Esophagus mucosa (tissue), 1 donor: ENCODE measurements at regions not wholly inside any gene's neighbourhood (a gene's known extent, or its start where the extent isn't known, plus 50 kb on each side); places are given as distances from the start of the nearest gene placed in this dataset.
"Not testable (repeated sequence)": the region's sequence is repeated elsewhere in the genome, so short reads cannot be mapped to it uniquely, and the experiment has no call there.

Experiments used
- ATAC-seq: fragments of 200-7000 bp; cut with Tn5 transposase; one replicate; pipeline ENCODE4 v1.9.1; 2020
- donor health status: DM: yes; HTN: yes; CAD: no.

DNA sequence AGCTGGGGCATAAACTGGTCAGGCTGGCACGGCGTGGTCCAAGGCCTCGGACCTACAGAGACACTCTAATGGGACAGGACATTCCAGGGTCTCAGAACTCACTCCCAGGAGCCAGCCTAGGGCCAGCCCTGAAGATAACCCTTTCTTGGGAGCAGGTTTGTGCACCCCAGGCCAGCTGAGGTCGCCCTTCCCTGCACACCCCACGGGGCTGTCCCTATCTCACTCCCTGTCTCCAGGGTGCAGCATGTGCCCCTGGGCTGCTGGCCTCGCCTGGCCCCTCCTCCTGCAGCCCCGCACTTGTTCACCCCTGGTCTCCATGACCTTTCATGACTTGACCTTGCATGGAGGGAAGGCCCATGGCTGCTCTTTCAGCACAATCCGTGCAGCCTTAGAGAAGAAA, 1321.8 kb downstream of the BRD1 start:
- no peak for ATAC-seq

DNA sequence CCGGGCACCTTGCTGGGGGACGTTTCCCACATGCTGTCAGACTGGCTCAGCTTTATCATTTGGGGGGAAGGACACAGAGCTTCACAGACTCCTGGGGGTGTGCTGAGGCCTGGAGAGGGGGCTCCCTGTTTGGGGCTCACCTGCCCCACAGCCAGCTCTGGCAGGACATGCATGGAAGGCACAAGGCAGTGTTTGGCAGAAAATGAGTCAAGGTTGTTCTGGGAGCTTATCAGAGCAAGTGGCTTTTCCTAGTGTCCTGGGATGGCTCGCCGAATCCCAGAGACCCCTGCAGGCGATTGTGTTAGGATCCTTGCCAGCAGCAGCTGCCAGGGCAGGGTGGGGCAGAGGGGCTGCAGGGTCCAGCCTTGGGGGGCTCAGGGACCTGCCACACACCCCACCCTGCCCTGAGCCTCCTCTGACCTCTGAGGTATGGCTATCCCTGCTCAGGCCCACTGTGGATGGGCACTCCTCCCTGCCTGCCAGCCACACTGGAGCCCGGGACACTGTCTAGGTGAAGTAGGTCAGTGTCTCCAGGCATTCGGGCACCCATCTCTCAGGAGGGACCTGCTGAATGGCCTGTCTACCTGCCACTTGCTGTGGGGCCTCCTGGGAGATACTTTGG, 1323.0 kb downstream of the BRD1 start:
- no peak for ATAC-seq

DNA sequence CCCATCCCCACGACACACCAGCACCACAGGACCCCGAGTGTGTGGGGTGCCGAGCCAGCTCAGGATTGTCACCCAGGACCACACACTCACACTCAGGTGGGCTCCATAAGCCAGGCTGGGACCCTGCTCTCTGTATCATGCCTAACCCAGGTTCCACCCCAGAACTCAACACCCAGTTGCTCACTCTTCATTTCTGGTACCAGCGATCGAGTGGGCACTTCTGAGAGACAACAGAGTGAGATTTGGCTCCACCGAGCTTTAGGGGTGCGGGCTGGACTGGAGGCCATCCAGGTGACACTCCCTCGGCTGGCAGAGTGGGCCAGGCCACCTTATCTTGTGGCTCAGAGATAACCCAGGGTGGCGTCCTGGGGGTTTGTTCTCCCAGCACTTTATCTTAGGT, 1323.8 kb downstream of the BRD1 start:
- no peak for ATAC-seq

DNA sequence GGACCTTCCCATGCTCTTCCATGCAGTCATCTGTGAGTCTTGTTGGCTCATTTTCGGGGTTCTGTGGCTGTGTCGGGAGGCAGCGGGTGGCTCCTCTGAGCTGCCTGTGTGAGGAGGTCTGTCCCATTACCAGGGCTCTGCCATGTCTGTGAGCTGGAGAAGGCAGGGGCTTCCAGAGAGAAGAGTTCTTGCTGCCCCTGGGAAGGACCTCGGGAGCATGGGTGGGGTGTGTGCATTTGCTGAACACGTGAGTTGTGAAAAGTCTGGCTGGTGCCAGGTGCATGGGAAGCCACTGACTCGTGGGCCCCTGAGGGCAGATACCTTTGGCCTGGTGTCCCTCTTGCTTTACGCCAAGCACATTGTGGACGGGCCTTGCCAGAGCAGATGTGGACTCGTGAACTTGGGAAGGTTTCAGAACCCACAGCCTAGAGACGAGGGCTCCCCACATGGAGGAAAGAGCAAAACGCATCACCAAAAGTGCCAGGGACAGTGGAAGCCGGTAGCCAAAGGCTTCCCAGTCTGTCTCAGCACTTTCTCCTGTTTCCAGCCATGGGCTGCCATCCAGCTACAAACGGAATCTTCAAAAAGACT, 1324.5 kb downstream of the BRD1 start:
- no peak for ATAC-seq

DNA sequence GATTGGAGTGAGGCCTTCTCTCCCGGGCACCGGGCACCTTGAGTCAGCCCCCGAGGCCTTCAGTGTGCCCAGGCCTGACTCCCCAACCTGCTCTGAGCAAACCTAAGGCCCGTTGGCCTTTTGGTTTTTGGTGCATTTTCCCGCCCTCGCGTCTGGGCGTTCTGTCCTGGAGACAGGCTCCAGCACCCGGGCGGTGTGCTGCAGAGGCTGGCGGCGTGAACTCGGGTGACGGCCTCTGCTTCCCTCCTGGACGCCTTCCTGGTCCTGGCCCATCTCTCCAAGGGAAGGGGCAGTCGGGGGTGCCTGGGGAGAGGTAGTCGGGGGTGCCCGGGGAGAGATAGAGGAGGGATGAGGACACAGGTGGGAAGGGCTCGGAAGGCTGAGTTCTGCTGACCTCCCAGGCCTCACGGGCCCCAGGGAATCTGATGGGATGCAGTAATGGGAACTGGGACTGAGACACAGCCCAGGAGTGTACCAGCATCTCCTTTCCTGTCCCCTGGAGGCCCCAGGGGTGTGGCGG, 1326.4 kb downstream of the BRD1 start:
- ATAC-seq, result no peak

DNA sequence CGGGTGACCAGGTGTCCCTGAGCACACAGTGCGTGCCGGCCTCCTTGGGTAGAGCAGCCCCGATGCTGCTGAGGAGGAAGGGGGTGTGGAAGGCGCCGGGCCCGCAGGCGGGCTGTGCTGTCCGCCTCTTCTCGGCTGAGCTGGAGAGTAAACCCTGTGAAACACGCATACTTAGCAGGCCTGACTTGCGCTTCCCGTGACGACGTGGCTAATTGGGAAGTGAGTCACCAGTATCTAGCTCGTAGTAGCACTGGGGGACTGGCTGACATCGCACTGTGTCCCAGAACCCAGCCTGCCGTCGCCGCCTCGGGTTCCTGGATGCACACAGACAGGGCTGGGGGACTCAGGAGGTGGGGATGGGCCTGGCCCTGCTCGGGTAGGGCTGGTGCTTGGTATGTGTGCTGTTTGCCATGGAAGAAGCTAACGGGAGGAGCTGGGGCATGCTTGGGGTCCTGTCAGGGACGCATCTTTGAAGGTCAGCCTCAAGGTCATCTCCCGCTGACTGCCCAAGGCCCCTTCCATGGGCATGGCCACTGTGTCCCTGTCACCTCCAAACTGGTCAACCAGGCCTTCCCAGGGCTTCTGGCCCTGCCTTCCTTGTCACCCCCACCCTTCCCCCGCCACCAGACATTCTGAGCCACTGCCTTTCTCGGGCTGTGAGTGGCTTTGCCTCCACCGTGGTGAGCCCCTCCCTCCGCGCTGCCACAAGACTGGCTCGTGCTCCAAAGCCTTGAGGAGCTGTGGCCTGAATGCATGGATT, 1327.0 kb downstream of the BRD1 start:
- no peak for ATAC-seq

DNA sequence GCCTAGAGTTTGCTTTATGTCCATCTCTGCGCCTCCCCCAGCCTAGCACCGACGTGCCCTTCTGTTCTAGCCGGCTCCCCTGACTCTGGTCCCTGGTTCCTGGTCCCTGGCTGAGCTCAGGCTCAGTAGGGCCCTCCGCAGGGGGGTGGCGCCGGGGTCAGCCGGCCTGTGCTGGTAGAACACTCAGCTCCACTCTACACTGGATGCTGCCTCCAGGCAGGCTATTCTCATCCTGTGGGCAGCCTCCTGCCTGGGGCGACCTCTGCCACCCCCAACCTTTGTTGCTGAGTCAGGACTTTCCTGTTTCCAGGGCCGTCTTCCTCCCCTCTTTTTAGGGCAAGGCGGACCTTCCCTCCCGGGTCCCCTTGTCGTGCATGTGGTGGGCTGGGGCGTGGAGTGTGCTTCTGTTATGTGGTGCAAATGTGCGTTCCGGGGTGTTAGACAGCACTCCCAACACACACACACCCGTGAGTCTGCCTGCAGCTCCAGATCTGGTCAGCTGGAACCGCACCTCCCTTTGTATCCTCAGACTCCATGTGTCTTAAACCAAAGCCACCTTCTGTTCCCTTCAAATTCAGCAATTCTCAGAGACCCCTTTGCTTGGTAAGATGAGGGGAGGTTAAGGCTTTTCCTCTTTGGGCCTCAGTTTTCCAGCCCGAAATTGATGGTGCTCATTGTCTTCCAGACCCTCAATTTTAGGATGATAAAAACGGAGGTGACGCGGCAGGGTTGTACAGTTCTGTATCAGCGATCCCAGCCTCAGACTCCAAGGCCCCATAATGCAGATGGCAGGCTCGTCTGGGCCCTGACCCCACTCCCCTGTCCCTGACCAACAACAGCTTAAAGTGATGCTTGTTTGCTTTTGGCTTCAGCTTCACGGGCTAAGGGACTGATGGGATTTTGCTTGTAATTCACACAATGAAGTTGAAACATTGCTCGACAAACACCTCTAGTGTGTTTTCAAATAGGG, 1327.9 kb downstream of the BRD1 start:
- no peak for ATAC-seq

DNA sequence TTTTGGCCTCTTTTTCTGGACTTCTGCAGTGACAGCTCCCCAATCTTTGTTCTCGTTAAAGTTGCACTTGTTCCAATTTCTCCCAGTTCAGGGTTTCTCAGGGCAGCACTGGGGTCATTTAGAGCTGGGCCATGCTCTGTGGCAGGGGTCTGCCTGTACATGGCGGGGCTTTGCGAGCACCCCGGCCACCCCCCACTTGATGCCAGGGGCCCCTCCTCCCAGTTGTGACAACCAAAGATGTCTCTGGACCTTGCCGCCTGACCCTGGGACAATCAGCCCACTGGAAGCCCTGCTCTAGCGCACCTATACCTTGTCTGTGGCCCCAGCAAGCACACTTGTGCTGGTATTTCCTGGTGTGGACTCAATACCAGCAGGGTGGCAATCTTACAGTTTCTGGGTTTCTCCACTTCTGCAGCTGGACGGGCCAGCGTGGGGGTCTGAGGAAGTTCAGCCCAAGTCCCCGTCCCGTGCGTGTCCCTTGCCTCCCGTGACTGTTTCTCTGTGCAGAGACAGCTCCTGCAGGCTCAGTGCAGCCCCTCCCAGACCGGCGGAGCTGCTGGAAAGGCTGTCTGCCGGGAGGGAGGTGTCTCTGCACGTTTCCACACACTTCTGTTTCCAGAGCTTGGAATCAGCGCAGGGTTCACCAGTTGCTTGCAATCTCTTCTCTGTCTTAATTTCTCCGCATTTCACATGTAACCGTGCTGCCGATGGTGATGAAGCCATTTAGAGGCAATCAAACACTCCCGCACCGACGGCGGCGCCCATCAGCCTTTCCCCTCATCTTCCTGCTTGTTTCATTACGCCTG, 1328.9 kb downstream of the BRD1 start:
- ATAC-seq, result no peak

DNA sequence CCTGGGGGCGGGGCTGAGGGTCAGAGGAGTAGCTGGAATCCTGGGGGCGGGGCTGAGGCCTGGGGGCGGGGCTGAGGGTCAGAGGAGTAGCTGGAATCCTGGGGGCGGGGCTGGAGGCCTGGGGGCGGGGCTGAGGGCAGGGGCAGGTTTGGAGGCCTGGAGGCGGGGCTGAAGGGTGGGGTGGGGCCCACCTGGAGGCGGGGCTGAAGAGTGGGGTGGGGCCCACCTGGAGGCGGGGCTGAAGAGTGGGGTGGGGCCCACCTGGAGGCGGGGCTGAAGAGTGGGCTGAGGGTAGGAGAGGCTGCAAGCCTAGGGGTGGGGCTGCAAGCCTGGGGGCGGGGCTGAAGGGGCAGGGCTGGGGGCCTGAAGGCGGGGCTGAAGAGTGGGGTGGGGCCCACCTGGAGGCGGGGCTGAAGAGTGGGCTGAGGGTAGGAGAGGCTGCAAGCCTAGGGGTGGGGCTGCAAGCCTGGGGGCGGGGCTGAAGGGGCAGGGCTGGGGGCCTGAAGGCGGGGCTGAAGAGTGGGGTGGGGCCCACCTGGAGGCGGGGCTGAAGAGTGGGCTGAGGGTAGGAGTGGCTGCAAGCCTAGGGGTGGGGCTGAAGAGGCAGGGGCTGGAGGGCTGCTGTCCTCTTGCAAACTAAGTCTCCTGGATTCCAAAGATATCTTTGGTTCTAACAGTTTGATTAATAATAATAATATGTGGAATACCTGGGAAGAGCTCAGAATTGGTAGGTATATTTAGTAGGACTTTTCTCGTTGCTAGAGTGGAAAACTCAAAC, 1329.7 kb downstream of the BRD1 start:
- ATAC-seq, result not testable (repeated sequence)

DNA sequence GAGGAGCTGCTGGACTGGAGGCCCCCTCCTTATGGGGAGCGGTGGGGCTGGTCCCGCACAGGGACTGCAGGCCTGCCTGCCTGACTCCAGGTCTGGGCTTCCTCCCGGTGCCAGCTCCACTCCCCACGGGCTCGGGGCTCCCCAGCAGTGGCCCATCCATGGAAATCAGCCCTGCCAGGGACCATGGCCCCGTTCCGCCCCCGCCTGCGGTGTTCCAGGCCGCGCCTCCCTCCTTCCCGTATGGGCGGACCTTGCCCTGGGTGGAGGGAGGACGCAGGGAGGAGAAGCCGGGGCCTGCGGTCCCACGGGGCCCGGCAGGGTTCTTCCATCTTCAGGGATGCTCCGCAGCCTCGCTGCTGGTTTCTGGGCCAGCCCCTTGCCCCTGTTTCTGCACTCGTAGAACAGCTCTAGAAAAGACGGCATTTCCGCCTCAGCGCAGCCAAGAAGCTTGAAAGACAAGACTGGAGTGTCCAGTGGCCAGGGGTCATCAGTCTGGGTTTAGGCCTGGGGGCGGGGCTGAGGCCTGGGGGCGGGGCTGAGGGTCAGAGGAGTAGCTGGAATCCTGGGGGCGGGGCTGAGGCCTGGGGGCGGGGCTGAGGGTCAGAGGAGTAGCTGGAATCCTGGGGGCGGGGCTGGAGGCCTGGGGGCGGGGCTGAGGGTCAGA, 1330.6 kb downstream of the BRD1 start:
- no peak for ATAC-seq

DNA sequence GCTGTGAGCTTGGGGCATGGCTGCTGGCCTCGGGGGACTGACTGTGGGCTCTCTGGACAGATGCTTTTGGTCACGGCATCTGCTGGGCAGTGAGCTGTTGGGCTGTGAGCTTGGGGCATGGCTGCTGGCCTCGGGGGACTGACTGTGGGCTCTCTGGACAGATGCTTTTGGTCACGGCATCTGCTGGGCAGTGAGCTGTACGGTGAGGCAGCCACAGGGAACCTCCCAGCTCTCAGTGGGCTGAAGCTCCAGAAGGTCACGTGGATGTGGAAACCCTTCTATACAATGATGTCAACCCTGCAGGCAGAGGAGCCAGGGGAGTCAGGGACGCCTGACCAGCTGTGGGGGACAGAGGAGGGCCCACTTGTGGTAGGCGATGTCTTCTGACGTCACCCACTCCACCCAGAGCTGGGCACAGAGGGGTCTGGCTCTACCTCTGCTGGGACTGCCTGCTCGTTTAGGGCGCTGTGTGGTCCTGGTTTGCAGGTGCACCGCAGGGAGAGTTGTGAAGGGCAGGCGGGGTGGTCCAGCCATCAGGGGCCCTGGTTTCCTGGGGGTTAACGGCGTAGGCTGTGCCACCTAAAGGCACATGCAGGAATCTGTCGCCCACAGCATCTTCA, 1331.3 kb downstream of the BRD1 start:
- no peak for ATAC-seq

DNA sequence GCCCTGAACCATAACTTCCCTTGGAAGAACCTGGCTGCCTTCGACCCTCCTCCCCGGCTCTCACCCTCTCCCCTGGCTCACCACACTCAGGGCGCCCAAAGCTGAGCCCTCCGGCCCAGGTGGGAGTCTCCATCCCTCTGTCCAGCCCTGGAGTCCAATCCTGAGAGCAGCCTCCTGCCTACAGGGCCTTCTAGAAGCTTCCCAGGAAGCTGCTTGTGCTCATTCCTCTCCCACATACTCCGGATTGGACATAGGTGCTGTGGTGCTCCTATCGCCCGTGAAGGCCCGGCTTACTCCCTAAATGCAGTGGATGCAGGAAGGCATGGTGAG, 1332.0 kb downstream of the BRD1 start:
- ATAC-seq, result no peak

DNA sequence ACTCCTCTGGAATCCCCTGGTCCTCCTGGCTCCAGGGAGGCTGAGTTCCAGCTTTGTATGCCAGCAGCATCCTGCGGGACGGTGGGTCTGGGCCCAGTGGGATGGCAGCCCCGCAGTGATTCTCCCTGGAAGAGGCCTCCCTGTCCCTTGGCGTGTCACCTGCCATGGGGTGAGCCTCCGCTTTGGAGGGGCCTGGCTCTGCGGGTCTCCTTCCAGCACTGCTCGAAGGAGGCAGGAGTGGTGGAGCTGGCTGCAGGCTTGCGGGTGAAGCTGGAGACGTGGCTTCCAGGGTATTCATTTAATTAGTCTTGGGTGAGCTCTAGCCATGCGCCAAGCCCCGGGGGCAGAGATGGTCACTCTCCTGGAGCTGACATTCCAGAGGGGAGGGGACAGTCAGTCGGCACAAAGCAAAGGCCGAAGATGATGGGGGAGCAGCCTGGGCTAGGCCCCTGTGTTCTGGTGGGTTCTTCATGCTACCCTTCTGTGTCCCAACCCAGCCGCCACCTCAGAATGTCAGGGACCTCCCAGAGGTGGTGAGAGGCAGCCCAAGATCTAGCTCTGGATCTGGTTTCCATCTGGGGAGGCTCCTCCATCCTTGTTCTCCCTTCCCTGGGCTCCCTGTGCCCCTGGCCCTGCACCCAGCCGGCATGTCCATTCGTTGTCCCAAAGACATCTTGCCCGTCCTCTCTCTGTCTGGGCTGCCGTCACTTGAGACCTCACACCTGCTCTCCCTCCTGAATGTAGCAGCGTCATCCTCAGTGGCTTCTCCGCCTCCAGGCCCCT, 1332.5 kb downstream of the BRD1 start:
- ATAC-seq, result no peak

DNA sequence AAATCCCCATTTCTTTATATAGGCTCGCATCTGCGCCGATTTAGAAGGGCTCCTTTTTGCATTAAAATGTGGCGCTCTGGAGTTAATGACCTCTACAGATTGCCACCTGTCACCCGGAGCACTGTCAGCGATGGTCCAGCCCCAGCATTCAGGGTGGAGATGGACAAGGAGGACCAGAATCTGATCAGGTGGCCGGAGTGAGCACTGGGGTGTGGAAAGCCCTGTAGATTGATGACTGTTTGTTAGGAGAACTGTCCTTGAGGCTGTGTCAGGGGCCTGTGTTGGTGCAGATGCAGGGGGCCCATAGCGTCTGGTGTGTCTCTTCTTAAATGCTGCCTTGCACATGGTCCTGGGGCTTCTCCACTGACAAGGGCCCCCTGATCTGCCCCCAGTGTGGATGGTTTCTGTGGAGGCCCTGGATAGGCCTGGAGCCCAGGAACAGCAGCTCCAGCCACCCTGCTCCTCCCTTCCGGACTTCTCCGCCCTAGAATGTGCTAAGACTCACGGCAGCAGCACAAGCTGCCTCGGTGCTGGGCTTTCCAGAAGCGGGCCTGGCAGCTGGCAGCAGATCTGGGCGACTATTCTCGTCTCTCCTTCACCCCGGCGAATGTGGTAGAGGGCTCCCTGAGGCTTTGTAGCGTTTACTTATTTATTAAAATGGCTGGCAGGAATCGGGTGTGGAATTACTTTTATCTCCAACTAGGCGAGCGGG, 1333.3 kb downstream of the BRD1 start:
- ATAC-seq, result no peak

DNA sequence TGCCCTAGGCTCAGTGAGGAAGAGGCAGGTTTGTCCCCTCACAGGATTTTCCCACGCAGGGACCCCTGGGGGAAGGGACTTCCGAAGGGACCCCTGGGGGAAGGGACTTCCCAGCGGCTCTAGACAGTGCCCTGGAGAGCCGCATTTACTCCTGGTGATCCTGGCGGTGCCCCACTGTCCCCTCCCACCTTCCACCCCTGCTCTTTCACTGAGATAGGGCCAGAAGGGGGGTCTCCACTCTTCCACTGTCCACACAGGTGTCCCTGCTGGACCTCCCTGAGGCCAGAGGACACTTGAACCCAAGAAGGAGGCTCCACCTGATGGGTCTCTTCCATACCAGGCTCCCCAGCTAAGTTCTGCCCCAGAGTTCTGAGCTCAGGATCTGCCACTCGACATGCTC, 1333.9 kb downstream of the BRD1 start:
- no peak for ATAC-seq

DNA sequence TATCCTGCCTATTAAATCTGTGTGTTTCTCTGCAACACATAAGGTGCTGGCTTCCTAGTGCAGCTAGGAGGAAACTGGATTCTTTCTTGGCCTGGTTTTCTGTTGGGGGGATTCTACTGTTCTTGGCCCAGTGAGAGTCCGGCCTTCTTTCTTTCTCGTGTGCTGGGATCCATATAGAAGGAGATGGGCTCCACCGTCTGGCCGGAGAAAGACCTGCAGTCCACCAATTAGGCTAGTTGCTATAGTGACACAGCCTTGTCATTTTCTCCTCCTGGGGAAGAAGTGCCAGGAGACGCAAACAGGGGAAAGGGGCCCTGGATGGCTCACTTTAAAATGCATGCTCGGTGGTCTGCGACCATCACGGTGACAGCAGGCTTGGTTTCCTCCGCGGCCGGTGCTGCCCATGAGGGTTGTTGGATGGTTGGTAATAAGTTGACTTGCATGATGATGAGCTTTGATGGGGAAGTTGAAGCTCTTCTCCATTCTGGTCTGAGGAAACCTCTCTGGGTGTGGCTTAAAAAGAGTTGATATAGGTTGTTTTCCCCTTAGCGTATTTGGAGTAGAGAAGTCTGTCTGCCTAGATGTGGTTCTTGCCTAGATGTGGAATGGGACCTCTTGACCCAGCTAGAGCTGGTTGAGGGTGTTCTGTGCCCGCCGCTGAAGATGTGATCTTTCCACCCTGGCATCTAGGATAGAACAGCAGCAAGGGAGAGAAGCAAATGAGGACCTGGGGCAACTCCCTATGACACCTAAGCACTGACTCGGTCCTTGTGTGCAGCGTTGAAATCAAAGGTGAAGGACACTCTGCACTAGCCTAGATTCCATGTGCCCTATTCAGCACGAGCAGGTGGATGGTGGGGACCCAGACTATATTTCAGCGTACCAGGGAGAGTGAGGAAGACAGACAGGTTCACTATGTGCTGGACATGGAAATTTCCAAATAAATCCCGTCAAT, 1335.0 kb downstream of the BRD1 start:
- peak; percentile 69 for ATAC-seq

DNA sequence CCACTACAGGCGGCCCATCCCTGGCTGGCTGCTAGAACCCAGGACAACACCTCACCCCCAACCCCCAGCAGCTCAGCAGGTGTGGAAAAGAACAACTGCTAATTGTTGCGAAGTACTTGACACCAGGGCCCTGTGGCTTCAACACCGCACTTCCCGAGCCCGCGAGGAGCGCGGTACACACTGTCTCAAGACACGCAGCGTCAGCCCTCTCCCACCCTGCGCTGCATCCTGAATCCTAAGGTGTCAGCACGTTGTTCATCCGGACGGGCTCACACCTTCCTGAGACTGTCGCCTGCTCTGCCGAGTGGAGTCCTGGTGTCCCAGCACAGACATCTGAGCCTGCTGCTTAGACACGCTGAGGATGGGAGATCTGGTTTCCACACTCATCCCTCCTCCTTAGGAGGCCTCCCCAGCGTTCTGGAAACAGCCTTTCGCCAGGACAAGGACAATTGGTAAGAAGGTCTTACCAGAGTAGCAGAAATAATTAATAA, 1336.2 kb downstream of the BRD1 start:
- ATAC-seq, result no peak
